Panc1 (cell line): ENCODE measurements at regions not wholly inside any gene's neighbourhood (a gene's known extent, or its start where the extent isn't known, plus 50 kb on each side); places are given as distances from the start of the nearest gene placed in this dataset.

Experiments used
- ATAC-seq: fragments of 200-7000 bp; cut with Tn5 transposase; 2 replicates; pipeline ENCODE4 v1.9.1; 2020; ENCODE audit warnings: mild to moderate bottlenecking, moderate library complexity
- BruUV-seq: library from RNA; stranded (reverse); fragments of 400-500 nt; replicated peaks from 2 replicates; lab custom pipeline; 2021; lab: Mats Ljungman, UMichigan
- CTCF ChIA-PET: fragments of 300-600 bp; sonication (Branson Sonifier 250); formaldehyde crosslinking; loops from one replicate; lab custom pipeline; 2022; ENCODE audit warnings: antibody characterized with exemption; lab: Charles Lee
- POLR2A ChIA-PET: fragments of 300-600 bp; sonication (Branson Sonifier 250); formaldehyde crosslinking; loops from one replicate; lab custom pipeline; 2022; ENCODE audit warnings: antibody characterized with exemption; lab: Charles Lee
- DNase-seq: peaks from one replicate; pipeline ENCODE4 v3.0.0-alpha.2; 2010; ENCODE audit warnings: low read depth, low spot score
- H3K27ac ChIP-seq: 2 replicates; pipeline ENCODE4 v1.5.1; 2011; ENCODE audit warnings: mild to moderate bottlenecking, low read length, inconsistent platforms
- H3K27me3 ChIP-seq: fragments of 200-500 bp; sonication (Bioruptor generic); 2 replicates; pipeline ENCODE4 v1.6.0; 2014; ENCODE audit warnings: low read length, inconsistent platforms; ENCODE audit not compliant: control insufficient read depth, insufficient read depth
- H3K36me3 ChIP-seq: fragments of 200-500 bp; sonication (Bioruptor generic); 2 replicates; pipeline ENCODE4 v1.5.1; 2014; ENCODE audit warnings: inconsistent platforms, mild to moderate bottlenecking, low read length, moderate library complexity; ENCODE audit not compliant: control insufficient read depth, insufficient read depth
- H3K4me1 ChIP-seq: 2 replicates; pipeline ENCODE4 v1.5.1; 2011; ENCODE audit warnings: inconsistent platforms, mild to moderate bottlenecking, low read length, moderate library complexity; ENCODE audit not compliant: control insufficient read depth, insufficient read depth
- H3K4me3 ChIP-seq, 2 experiments: 2 replicates each; pipeline ENCODE4 v1.5.1; 2011 to 2012; ENCODE audit warnings: low read depth in 2 of 2, low read length in 2 of 2, mild to moderate bottlenecking in 2 of 2, inconsistent platforms in 1 of 2, moderate library complexity in 1 of 2
- H3K9me3 ChIP-seq: fragments of 200-500 bp; sonication (Bioruptor generic); 2 replicates; pipeline ENCODE4 v1.5.1; 2014; ENCODE audit warnings: low read depth, mild to moderate bottlenecking, inconsistent platforms, low read length, moderate library complexity; ENCODE audit not compliant: control insufficient read depth, insufficient read depth
- CTCF ChIP-seq: fragments of 450-650 bp; IDR thresholded peaks from 2 replicates; pipeline ENCODE4 v1.5.1; 2017; ENCODE audit warnings: mild to moderate bottlenecking
- POLR2AphosphoS5 ChIP-seq: IDR thresholded peaks from 2 replicates; pipeline ENCODE4 v1.6.1; 2012; ENCODE audit warnings: mild to moderate bottlenecking, low read depth, low read length, moderate library complexity
- REST ChIP-seq, 2 experiments: IDR thresholded peaks; 2 replicates each; pipeline ENCODE4 v1.6.1; 2011 to 2012; ENCODE audit warnings: low read depth in 2 of 2, control low read depth in 1 of 2, low read length in 1 of 2, mild to moderate bottlenecking in 1 of 2, moderate library complexity in 1 of 2; ENCODE audit not compliant: insufficient read depth in 1 of 2
- SIN3A ChIP-seq: IDR thresholded peaks from 2 replicates; pipeline ENCODE4 v1.6.1; 2012; ENCODE audit warnings: low read depth, mild to moderate bottlenecking, low read length, moderate library complexity, borderline replicate concordance; ENCODE audit not compliant: insufficient read depth
- TCF7L2 ChIP-seq: IDR thresholded peaks from 2 replicates; pipeline ENCODE4 v1.6.1; 2011; ENCODE audit warnings: mild to moderate bottlenecking, low read depth, low read length, inconsistent platforms
- in situ Hi-C: cut with HindIII; loops from 2 replicates; pipeline ENCODE4 v1.10.0; 2016; ENCODE audit warnings: low sequenced_read_pairs, low pct_unique_long_range_greater_than_20kb
- intact Hi-C: fragments of 100-400 bp; cut with micrococcal nuclease; formaldehyde crosslinking; loops from one replicate; pipeline ENCODE4 v1.10.0; 2022; ENCODE audit not compliant: unreplicated experiment

GRCh38 chr22:44398856-44399837 lies 86.4 kb upstream of the SHISAL1 start:
- Histone ChIP-seq H3K4me3 (no peak overlapping the region), H3K36me3 (no peaks in the 10 kb centered on the region), H3K9me3 (no peaks in the 10 kb centered on the region), H3K27ac (no peak overlapping the region), H3K27me3 (no peaks in the 10 kb centered on the region; the same call in 1 of the 2 replicates), H3K4me1 (no peaks in the 10 kb centered on the region)
- TF ChIP-seq SIN3A (no peak), POLR2AphosphoS5 (no peak), REST (IDR thresholded peaks at IDR 0.05; ENCODE audit: insufficient read depth in 1 of 2, low read depth in 2 of 2, low read length in 1 of 2) (no peak), TCF7L2 (no peak), CTCF (no peak)
- ATAC-seq: no peak
- in situ Hi-C loops: no loop called here
- no peak for DNase-seq
- no TSS peak for BruUV-seq
- intact Hi-C loops: no loop called here
- ChIA-PET CTCF (no interaction called here), POLR2A (no interaction called here)

- no peak for ATAC-seq
- in situ Hi-C loops (no loop called here), intact Hi-C loops (no loop called here)
- H3K4me1 ChIP-seq: no peaks in the 10 kb centered on the region
- no peak for TF ChIP-seq REST (IDR thresholded peaks at IDR 0.05; ENCODE audit: insufficient read depth in 1 of 2, low read depth in 2 of 2, low read length in 1 of 2)
- TF ChIP-seq TCF7L2: no peak
- ChIA-PET CTCF (no interaction called here), POLR2A (no interaction called here)
- no peak overlapping the region for H3K4me3 ChIP-seq
- no peak for DNase-seq
- no peaks in the 10 kb centered on the region for H3K9me3 ChIP-seq
- no peak overlapping the region for H3K27ac ChIP-seq
- H3K27me3 ChIP-seq: no peaks in the 10 kb centered on the region; the same call in 1 of the 2 replicates
- no TSS peak for BruUV-seq
- no peaks in the 10 kb centered on the region for H3K36me3 ChIP-seq
Measured at GRCh38 chr22:44396727-44397722, 84.3 kb upstream of the SHISAL1 start.
